ENCODE measurements at regions not wholly inside any gene's neighbourhood (a gene's known extent, or its start where the extent isn't known, plus 50 kb on each side); places are given as distances from the start of the nearest gene placed in this dataset.

GRCh38 chr6:139531148-139532115 lies 157.0 kb upstream of the CITED2 start:
- peak overlapping the region; percentile 78 for H3K27ac Mint-ChIP-seq
- H3K27me3 Mint-ChIP-seq (ENCODE audit: insufficient read depth): peaks cover 1% of the 10 kb centered on the region; the same call in 1 of the 2 replicates
- H3K9me3 Mint-ChIP-seq: no peaks in the 10 kb centered on the region
- DNase-seq: no peak
- H3K36me3 Mint-ChIP-seq (ENCODE audit: low read depth): peaks cover 5% of the 10 kb centered on the region; the same call in 1 of the 2 replicates
- H3K4me1 Mint-ChIP-seq (ENCODE audit: low read depth): peaks cover 45% of the 10 kb centered on the region
- peak overlapping the region; percentile 24; the same call in 1 of the 2 replicates for H3K4me3 Mint-ChIP-seq
- TF ChIP-seq CTCF (IDR thresholded peaks at IDR 0.05): no peak

- DNase-seq: no peak
- Mint-ChIP-seq H3K4me3 (no peak overlapping the region), H3K27ac (no peak overlapping the region), H3K27me3 (ENCODE audit: insufficient read depth) (peaks cover 1% of the 10 kb centered on the region; the same call in 1 of the 2 replicates), H3K36me3 (ENCODE audit: low read depth) (peaks cover 5% of the 10 kb centered on the region; the same call in 1 of the 2 replicates), H3K4me1 (ENCODE audit: low read depth) (peaks cover 38% of the 10 kb centered on the region), H3K9me3 (no peaks in the 10 kb centered on the region)
- TF ChIP-seq CTCF (IDR thresholded peaks at IDR 0.05): no peak
These were observed 156.1 kb upstream of the CITED2 start for GRCh38 chr6:139530561-139530960.

GRCh38 chr6:139529420-139529819 lies 155.0 kb upstream of the CITED2 start:
- DNase-seq: no peak
- peaks cover 41% of the 10 kb centered on the region for H3K4me1 Mint-ChIP-seq (ENCODE audit: low read depth)
- no peak overlapping the region for H3K27ac Mint-ChIP-seq
- peaks cover 5% of the 10 kb centered on the region; the same call in 1 of the 2 replicates for H3K36me3 Mint-ChIP-seq (ENCODE audit: low read depth)
- H3K4me3 Mint-ChIP-seq: no peak overlapping the region
- no peaks in the 10 kb centered on the region for H3K9me3 Mint-ChIP-seq
- peaks cover 1% of the 10 kb centered on the region; the same call in 1 of the 2 replicates for H3K27me3 Mint-ChIP-seq (ENCODE audit: insufficient read depth)
- no peak for TF ChIP-seq CTCF (IDR thresholded peaks at IDR 0.05)

- Mint-ChIP-seq H3K36me3 (ENCODE audit: low read depth) (peaks cover 3% of the 10 kb centered on the region; the same call in 1 of the 2 replicates), H3K27me3 (ENCODE audit: insufficient read depth) (no peaks in the 10 kb centered on the region), H3K27ac (no peak overlapping the region), H3K4me1 (ENCODE audit: low read depth) (peaks cover 33% of the 10 kb centered on the region), H3K9me3 (no peaks in the 10 kb centered on the region), H3K4me3 (no peak overlapping the region)
- TF ChIP-seq CTCF (IDR thresholded peaks at IDR 0.05): no peak
- no peak for DNase-seq
These were observed 154.0 kb upstream of the CITED2 start for GRCh38 chr6:139528471-139528870.

- H3K9me3 Mint-ChIP-seq: no peaks in the 10 kb centered on the region
- no peak overlapping the region for H3K27ac Mint-ChIP-seq
- peaks cover 39% of the 10 kb centered on the region for H3K4me1 Mint-ChIP-seq (ENCODE audit: low read depth)
- H3K36me3 Mint-ChIP-seq (ENCODE audit: low read depth): no peaks in the 10 kb centered on the region
- no peak for DNase-seq
- no peak for TF ChIP-seq CTCF (IDR thresholded peaks at IDR 0.05)
- H3K27me3 Mint-ChIP-seq (ENCODE audit: insufficient read depth): no peaks in the 10 kb centered on the region
- no peak overlapping the region for H3K4me3 Mint-ChIP-seq
These were observed 151.0 kb upstream of the CITED2 start for GRCh38 chr6:139525415-139525814.

All from HFFc6 (cell line).